ENCODE measurements at regions not wholly inside any gene's neighbourhood (a gene's known extent, or its start where the extent isn't known, plus 50 kb on each side); places are given as distances from the start of the nearest gene placed in this dataset.

GRCh38 chr7:130823060-130823459 is 89.1 kb upstream of the KLF14 start:
- no peak for TF ChIP-seq CTCF (IDR thresholded peaks at IDR 0.05)
- TF ChIP-seq POLR2A (IDR thresholded peaks at IDR 0.05) = no peak

All from testis (tissue), 2 donors.